Gastroesophageal sphincter (tissue), 4 donors: ENCODE measurements at regions not wholly inside any gene's neighbourhood (a gene's known extent, or its start where the extent isn't known, plus 50 kb on each side); places are given as distances from the start of the nearest gene placed in this dataset.

Experiments
- ATAC-seq: fragments of 150-250 bp; one replicate; pipeline ENCODE4 v1.9.1; 2016; ENCODE audit warnings: mild to moderate bottlenecking, moderate library complexity
- H3K27ac ChIP-seq, 4 donors: fragments of 200-600 bp; sonication (generic) in 3 of 4; 1 replicate in 3 of 4; 2 replicates in 1 of 4; pipeline ENCODE4 v1.5.1; 2016 to 2019
- H3K27me3 ChIP-seq: fragments of 200-600 bp; sonication (generic); one replicate; pipeline ENCODE4 v1.5.1; 2019
- H3K36me3 ChIP-seq, 2 donors: fragments of 200-600 bp; sonication (generic); one replicate each; pipeline ENCODE4 v1.5.1; 2019; ENCODE audit warnings: control low read depth in 1 of 2
- H3K4me1 ChIP-seq, 3 donors: fragments of 200-600 bp; sonication (generic); 1 replicate in 2 of 3; 2 replicates in 1 of 3; pipeline ENCODE4 v1.5.1; 2016 to 2019; ENCODE audit warnings: control low read depth in 2 of 3
- H3K4me3 ChIP-seq, 2 donors: fragments of 200-600 bp; sonication (generic); one replicate each; pipeline ENCODE4 v1.5.1; 2019; ENCODE audit warnings: mild to moderate bottlenecking in 1 of 2, moderate library complexity in 1 of 2
- H3K9me3 ChIP-seq, 3 donors: fragments of 200-600 bp; sonication (generic); one replicate each; pipeline ENCODE4 v1.5.1; 2017 to 2019; ENCODE audit warnings: control low read depth in 2 of 3
- CTCF ChIP-seq, 4 experiments: fragments of 200-600 bp in 2 of 4; fragments of 450-650 bp in 2 of 4; sonication (generic) in 1 of 4; IDR thresholded peaks; one replicate each; pipeline ENCODE4 v1.5.1; 2017 to 2019; ENCODE audit warnings: antibody characterized with exemption in 4 of 4, mild to moderate bottlenecking in 2 of 4, moderate library complexity in 2 of 4
- EP300 ChIP-seq: sonication (generic); formaldehyde crosslinking; IDR thresholded peaks from one replicate; pipeline ENCODE4 v1.6.1; 2017; ENCODE audit warnings: antibody characterized with exemption, mild to moderate bottlenecking
- POLR2A ChIP-seq, 2 donors: fragments of 450-650 bp; IDR thresholded peaks; one replicate each; pipeline ENCODE4 v1.6.1; 2017; ENCODE audit warnings: antibody characterized with exemption in 2 of 2, mild to moderate bottlenecking in 2 of 2, moderate library complexity in 1 of 2
- POLR2AphosphoS5 ChIP-seq: sonication (generic); formaldehyde crosslinking; IDR thresholded peaks from one replicate; pipeline ENCODE4 v1.6.1; 2017; ENCODE audit warnings: antibody characterized with exemption
- WGBS, 2 donors: methylation state at CpG; one replicate each; pipeline ENCODE4 v1.1.5; 2018; ENCODE audit warnings: low coverage in 1 of 2; 5-methylcytosine and 5-hydroxymethylcytosine counted together

DNA sequence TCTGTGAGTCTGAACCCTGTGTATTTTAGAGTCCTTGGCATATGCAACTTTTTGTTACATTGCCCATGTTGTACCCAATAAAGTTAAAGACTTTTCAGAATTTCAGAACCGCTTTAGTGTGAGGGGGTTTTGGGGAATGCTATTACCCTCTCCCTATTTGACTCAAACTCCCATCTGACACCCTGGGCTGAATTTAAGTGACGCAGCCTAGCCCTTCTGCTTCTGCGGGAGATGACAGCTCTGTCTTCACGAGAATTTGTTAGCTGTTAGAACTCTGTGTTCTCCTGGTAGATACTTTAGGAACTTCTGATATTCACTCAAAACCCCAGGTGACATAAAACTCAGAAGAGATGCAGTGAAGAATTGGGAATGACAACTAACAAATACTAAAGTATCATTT, 500.6 kb upstream of the ID4 start:
- ATAC-seq: no peak
- Histone ChIP-seq H3K27me3 (no peaks in the 10 kb centered on the region), H3K36me3 (no peaks in the 10 kb centered on the region), H3K27ac (no peak overlapping the region), H3K4me3 (no peak overlapping the region), H3K9me3 (no peaks in the 10 kb centered on the region), H3K4me1 (peaks cover 0 to 4% (median 0%) of the 10 kb centered on the region in 3 donors)
- TF ChIP-seq EP300: no peak
- TF ChIP-seq POLR2AphosphoS5: no peak
- no peak for TF ChIP-seq POLR2A (IDR thresholded peaks at IDR 0.05)
- no peak for TF ChIP-seq CTCF (IDR thresholded peaks at IDR 0.05)
- WGBS, 2 donors: 82 to 97% methylated on average over 3 to 4 of the region's 4 CpGs

GRCh38 chr6:19337101-19337500, 500.1 kb upstream of the ID4 start:
- Histone ChIP-seq H3K36me3 (no peaks in the 10 kb centered on the region), H3K9me3 (no peaks in the 10 kb centered on the region), H3K4me1 (peaks cover 0 to 4% (median 0%) of the 10 kb centered on the region in 3 donors), H3K27ac (no peak overlapping the region), H3K4me3 (no peak overlapping the region), H3K27me3 (no peaks in the 10 kb centered on the region)
- 52 to 79% methylated on average over 4 to 6 of the region's 6 CpGs for WGBS, 2 donors
- ATAC-seq: no peak
- TF ChIP-seq EP300: no peak
- TF ChIP-seq CTCF (IDR thresholded peaks at IDR 0.05): no peak
- TF ChIP-seq POLR2A (IDR thresholded peaks at IDR 0.05): no peak
- TF ChIP-seq POLR2AphosphoS5: no peak

GRCh38 chr6:19342616-19343015, 494.6 kb upstream of the ID4 start:
- no peaks in the 10 kb centered on the region for H3K36me3 ChIP-seq
- no peak overlapping the region for H3K27ac ChIP-seq
- no peak overlapping the region for H3K4me3 ChIP-seq
- no peaks in the 10 kb centered on the region for H3K9me3 ChIP-seq
- no peaks in the 10 kb centered on the region for H3K4me1 ChIP-seq
- H3K27me3 ChIP-seq: no peaks in the 10 kb centered on the region
- TF ChIP-seq POLR2AphosphoS5: no peak
- no peak for TF ChIP-seq CTCF (IDR thresholded peaks at IDR 0.05)
- TF ChIP-seq POLR2A (IDR thresholded peaks at IDR 0.05): no peak
- TF ChIP-seq EP300: no peak
- WGBS, 2 donors: 64 to 82% methylated on average over 1 of the region's 1 CpG
- ATAC-seq: no peak

DNA sequence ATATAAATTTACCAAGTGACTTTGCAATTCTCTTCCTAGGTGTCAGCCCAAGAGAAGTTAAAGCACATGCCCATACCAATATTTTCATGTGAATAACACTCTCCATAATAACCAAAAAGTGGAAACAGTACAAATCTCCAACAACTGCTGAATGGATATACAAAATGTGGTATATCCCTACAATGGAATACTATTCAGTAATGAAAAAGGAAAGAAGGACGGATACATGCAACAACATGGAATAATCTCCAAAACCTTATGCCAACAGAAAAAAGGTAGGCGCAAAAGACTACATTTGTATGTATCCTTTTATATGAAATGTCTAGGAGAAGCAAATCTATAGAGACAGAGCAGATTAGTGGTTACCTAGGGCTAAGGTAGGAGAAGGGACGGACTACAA, 487.7 kb upstream of the ID4 start:
- H3K4me3 ChIP-seq: no peak overlapping the region
- ATAC-seq: no peak
- no peaks in the 10 kb centered on the region for H3K4me1 ChIP-seq
- no peaks in the 10 kb centered on the region for H3K36me3 ChIP-seq
- H3K27me3 ChIP-seq: no peaks in the 10 kb centered on the region
- H3K9me3 ChIP-seq: peaks cover 0 to 6% (median 0%) of the 10 kb centered on the region in 3 donors
- TF ChIP-seq POLR2AphosphoS5: no peak
- TF ChIP-seq POLR2A (IDR thresholded peaks at IDR 0.05): no peak
- no peak for TF ChIP-seq CTCF (IDR thresholded peaks at IDR 0.05)
- no peak for TF ChIP-seq EP300
- WGBS, 2 donors: 93 to 100% methylated on average over 3 of the region's 3 CpGs
- H3K27ac ChIP-seq: no peak overlapping the region

DNA sequence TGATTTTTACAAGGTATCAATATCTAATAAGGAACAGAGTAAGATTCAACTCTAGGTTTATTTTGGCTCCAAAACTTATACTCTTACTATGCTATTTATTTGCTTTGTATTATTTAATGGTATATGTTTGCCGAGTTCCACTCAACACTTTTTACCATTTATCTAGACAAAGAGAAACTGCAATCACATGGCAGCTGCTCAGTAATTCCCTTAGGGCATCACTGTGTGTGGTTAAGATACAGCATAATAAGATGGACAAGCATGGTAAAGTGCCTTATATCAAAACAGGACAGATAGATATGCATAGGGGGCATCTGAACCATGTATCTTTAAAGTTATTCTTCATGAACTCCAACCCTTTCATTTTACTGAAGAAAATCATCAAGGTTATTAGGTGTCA, 483.0 kb upstream of the ID4 start:
- Histone ChIP-seq H3K27me3 (no peaks in the 10 kb centered on the region), H3K9me3 (peaks cover 0 to 4% (median 0%) of the 10 kb centered on the region in 3 donors), H3K4me3 (no peak overlapping the region), H3K4me1 (no peaks in the 10 kb centered on the region), H3K27ac (no peak overlapping the region), H3K36me3 (no peaks in the 10 kb centered on the region)
- no peak for ATAC-seq
- no peak for TF ChIP-seq EP300
- no peak for TF ChIP-seq POLR2AphosphoS5
- TF ChIP-seq POLR2A (IDR thresholded peaks at IDR 0.05): no peak
- no peak for TF ChIP-seq CTCF (IDR thresholded peaks at IDR 0.05)
- 42 to 64% methylated on average over 1 of the region's 1 CpG for WGBS, 2 donors
